ENCODE measurements at regions not wholly inside any gene's neighbourhood (a gene's known extent, or its start where the extent isn't known, plus 50 kb on each side); places are given as distances from the start of the nearest gene placed in this dataset.
"Not testable (repeated sequence)": the region's sequence is repeated elsewhere in the genome, so short reads cannot be mapped to it uniquely, and the experiment has no call there.

DNA sequence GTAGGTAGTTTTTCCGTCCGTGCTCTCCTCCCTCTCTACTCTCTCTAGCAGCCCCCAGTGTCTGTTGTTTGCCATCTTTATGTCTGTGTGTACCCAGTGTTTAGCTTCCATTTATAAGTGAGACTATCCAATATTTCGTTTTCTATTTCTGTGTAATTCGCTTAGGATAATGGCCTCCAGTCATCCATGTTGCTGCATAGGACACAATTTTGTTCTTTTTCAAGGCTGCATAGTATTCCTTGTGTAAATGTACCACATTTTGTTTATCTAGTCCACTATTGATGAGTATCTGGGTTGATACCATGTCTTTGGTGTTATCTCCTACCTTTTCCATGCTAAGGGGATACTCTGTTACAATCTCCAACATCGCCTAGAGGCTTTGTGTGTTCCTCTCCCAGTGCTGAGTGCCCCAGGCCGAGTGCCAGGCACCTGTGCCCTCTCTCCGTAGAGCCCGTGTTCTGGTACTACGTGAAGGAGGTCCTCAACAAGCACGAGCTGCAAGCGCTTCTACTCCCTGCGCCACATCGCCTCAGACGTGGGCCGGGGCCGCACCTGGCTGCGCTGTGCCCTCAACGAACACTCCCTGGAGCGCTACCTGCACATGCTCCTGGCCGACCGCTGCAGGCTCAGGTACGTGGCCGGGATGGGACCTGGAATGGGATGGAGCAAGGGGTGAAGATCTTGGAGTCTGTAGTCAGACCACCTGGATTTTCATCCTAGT, 51.0 kb downstream of the NPIPB11 start:
- not testable (repeated sequence) for DNase-seq

DNA sequence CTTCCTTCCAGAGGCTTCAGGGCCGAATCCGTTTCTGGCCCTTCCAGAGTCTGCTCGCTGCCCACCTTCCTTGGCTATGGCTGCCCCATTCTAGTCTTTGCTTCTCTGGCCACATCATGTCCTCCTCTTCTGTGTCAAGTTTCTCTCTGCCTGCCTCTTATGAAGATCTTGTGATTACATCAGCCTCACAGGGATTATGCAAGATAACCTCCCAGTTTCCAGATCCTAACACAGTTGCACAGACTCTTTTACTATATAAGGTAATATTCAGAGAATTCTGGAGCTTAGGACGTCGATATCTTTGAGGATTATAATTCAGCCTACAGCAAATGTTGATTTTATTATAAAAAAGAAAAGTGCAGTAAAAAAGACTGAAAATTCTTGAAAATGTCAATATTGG, 52.1 kb downstream of the NPIPB11 start:
- DNase-seq, result not testable (repeated sequence)

- DNase-seq, result not testable (repeated sequence)
These were observed 53.9 kb downstream of the NPIPB11 start for GRCh38 chr16:29352617-29352999.

DNA sequence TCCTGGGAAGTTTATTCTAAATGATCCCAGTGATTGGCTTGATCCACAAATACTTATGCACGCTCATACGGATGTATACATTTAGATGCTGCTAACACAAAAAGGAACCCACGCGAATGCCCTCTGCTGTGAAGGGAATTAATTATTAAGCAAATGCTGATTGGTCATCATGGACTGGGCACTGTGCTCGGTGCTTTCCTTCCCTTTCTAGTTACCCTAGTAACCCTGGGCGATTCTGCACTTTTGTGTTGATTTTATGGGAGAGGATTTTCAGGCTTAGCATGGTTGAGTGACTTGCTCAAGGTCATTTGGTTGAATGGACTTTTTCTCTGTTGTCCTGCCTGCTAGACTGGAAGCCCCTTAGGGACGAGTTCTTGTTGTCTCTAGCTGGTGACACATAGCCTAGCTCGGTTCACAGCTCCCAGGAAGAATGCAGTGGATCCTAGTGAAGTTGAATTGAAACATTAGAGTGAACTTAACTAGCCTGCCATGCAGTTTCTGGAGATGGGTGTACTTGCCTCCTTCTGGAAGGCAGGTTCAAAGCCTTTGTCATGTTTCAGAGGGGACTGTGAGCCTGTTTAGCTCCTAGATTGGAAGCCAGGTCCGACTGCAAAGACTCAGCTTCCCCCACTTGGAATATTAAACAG, 54.4 kb downstream of the NPIPB11 start:
- not testable (repeated sequence) for DNase-seq

- not testable (repeated sequence) for DNase-seq
These were observed 55.1 kb downstream of the NPIPB11 start for GRCh38 chr16:29351271-29351969.

DNA sequence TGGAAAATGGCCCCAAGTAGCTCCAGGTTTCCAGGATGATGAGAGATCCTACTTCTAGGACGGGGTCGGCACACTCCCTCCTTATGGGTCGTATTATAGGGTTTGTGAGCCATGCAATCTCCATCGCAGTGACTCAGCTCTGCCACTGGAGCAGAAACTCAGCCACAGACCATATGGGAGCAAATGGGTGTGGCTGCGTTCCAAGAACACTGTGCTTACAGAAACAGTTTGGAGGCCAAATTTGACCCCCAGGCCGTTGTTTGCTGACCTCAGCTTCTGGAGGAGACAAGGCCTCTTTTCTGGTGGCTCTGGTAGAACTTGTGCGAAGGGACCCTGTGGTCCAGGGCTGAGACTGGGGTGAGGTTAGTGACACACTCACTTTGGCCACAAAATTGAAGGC, 56.5 kb downstream of the NPIPB11 start:
- peak; percentile 12 to 77 for DNase-seq

GRCh38 chr16:29348748-29349147, 57.8 kb downstream of the NPIPB11 start:
- not testable (repeated sequence) for DNase-seq

DNA sequence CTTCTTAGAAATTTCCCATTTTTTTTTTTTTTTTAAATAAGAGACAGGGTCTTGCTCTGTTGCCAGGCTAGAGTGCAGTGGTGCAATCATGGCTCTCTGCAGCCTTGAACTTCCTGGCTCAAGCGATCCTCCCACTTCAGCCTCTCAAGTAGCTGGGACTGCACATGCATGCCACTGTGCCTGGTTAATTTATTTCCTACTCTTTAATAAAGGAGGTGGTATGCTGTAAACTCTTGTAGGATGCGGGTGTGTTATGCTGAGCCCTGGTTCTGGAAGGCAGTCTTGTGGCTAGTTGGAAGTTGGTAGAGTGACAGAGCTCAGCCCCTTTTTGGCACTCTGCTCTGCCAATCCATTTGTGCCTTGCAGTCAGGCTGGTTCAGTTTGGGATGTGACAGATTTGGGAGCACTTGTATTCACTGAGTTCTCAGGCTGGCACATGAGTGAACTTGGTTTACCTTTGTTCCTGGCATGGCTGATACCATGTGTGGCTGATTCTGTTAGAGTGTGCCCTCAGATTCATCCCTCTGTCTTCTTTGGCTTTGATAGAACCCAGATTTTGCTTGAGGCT, 58.3 kb downstream of the NPIPB11 start:
- peak in 1 of 2 experiments; percentile 57 for DNase-seq

- DNase-seq, result not testable (repeated sequence)
These were observed 59.5 kb downstream of the NPIPB11 start for GRCh38 chr16:29346796-29347580.

DNA sequence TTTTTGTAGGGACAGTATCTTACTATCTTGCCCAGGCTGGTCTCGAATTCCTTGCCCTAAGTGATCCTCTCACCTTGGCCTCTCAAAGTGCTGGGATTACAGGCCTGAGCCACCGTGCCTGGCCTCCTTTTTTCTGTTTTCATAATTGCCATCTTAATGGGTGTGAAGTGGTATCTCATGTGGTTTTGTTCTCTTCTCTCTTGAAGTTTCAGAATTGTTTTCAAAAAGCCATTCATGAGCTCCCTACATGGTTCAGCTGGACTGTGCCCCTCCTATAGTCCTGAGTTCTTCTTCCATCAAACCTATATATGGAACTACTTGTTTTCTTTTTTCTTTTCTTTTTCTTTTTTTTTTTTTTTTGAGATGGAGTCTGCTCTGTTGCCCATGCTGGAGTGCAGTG, 60.3 kb downstream of the NPIPB11 start:
- DNase-seq, result not testable (repeated sequence)

DNA sequence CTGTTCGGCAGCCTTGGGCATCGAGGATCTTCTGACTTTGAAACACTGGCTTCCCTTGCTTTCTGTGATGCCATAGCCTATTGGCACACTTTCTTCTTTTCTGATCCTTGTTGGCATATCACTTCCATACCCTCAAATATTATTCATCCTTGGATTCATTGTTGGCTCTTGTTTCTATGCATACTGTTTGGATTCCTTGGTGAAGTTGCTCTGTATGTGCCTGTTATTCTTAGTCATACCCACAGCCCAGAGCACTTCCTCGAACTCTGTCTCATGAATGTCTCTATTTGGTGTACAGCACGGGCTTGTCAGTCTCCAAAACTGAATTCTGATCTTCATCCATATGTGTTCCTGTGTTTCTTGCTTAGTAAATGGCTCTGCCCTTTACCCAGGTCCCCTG, 63.6 kb downstream of the NPIPB11 start:
- DNase-seq, result not testable (repeated sequence)

DNA sequence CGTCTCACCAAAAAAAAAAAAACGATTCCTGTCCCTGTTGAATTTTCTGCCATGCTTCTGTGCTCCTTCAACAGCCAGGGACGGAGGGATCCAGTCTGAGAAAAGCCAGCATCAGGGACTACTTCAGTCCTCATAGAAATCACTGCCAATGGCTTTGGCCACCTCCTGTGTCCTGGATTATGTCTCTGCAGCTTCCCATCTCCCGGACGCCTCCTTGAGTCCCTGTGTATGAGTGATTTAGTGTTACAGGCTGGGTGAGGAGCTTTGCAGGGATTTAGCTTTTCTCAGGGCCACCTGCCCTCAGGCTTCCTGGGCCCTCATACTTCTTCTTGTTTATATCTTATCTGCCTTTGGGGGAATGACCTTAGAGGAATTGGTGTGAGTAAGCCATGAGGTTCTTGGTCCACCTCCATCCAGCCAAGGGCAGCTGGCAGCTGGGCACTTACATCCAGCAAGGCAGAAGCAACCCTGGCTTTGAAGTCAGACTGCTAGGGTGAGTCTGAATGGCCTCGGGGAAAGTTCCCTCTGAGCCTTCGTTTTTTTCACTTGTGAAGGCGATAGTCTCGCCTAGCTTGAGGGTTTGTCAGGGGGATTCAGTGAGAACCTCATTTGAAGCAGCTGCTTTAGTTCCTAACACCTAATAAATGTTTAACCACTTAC, 65.6 kb downstream of the NPIPB11 start:
- DNase-seq, result not testable (repeated sequence)

GRCh38 chr16:29340235-29340634, 66.3 kb downstream of the NPIPB11 start:
- not testable (repeated sequence) for DNase-seq

DNA sequence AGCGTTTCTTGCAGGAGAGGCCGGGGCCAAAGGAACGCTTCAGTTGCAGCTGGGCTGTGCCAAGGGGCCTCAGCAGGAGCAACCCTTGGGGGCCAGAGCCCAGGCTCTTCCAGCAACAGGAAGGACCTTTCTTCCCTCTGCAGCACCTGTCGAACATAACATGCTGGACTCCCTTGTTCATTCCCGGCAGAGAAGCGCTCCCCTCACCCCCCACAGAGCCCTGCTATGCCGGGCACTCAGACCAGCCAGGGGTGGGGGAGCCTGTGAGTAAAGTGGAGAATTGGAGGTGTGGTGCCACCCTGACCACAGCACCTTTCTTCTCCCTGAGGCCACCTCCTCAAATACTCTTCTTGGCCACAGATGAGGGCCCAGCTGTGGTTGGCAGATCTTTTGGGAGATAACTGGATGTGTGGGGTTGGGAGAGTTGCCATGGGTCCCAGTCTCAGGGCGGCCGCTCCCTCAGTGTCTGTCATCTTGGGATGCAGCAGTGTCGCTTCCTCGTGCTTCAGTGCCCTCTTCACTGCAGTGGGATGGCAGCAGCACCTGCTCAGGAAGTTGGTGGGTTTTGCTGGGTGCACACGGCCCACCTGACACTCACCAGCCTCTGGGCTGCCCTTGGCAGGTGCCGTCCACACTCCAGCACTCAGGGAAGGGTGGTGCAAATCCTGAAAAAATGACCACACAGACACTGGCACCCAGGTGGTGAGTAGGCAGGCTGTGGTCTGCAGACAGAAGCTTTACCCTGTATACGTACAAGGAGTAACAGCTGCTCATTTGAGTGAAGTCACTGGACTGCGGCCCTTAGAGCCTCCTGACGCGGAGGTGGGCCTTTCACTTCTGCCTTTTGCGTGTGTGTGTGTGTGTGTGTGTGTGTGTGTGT, 67.5 kb downstream of the NPIPB11 start:
- DNase-seq, result not testable (repeated sequence)

DNA sequence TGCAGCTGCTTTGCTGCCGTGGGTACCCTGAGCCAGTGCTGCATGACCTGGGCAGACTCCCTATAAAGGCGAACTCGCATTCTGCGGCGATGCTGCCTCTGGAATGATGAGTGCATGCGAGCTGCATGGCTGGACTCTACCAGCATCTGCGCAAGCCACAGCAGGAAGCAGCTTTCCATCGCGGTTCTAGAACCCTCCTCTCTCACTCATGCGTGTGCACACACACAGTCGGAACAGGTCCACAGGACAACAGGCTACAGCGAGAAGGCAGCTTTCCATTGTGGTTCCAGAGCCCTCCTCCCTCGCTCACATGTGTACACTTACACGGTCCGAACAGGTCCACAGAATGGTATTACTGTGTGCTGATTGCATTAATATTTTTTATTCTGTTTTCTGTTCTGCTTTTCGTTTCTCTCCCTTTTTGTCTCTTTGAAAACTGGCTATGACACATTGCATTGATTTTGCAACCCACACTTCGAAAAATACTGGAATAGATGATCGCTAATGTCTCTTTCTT, 69.1 kb downstream of the NPIPB11 start:
- not testable (repeated sequence) for DNase-seq

- DNase-seq, result not testable (repeated sequence)
These were observed 71.0 kb downstream of the NPIPB11 start for GRCh38 chr16:29335549-29335846.

GRCh38 chr16:29334776-29335548, 71.5 kb downstream of the NPIPB11 start:
- DNase-seq, result not testable (repeated sequence)

GRCh38 chr16:29333492-29334097, 72.9 kb downstream of the NPIPB11 start:
- not testable (repeated sequence) for DNase-seq

DNA sequence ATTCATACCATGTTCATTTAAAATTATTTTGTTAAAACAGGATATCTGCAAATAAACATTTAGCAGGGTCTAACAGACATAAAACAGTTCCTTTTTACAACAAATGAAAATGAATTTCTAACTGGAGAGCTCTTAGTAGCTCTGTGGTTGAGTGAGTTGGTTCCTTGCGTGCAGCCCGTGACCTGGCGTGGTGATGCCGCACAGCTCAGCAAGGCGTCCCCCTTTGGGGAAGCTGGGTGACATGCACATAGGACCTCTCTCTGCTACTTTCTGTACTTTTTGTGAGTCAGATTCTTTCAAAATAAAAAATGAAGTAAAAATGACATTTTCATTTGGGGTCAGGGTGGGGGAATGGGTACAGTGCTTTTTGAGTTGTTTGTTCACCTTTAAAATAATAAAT, 75.9 kb downstream of the NPIPB11 start:
- not testable (repeated sequence) for DNase-seq

GRCh38 chr16:29328528-29328927, 78.0 kb downstream of the NPIPB11 start:
- DNase-seq, result not testable (repeated sequence)

Measured in NCI-H446 (cell line).